Thoracic aorta (tissue), 2 donors: ENCODE measurements at regions not wholly inside any gene's neighbourhood (a gene's known extent, or its start where the extent isn't known, plus 50 kb on each side); places are given as distances from the start of the nearest gene placed in this dataset.

Experiments used
- ATAC-seq: fragments of 150-250 bp; one replicate; pipeline ENCODE4 v1.8.0; 2017; ENCODE audit warnings: low read depth; ENCODE audit not compliant: insufficient number of reproducible peaks, low FRiP score
- DNase-seq: peaks from one replicate; pipeline ENCODE4 v3.0.0-alpha.2; 2020; ENCODE audit warnings: low spot score
- H3K27ac ChIP-seq, 2 donors: fragments of 200-600 bp; sonication (generic); 1 replicate in 1 of 2; 2 replicates in 1 of 2; pipeline ENCODE4 v1.5.1; 2016; ENCODE audit warnings: mild to moderate bottlenecking in 2 of 2, moderate library complexity in 2 of 2
- H3K27me3 ChIP-seq: fragments of 200-600 bp; sonication (generic); replicated peaks from 2 replicates; pipeline ENCODE4 v1.6.0; 2016; ENCODE audit warnings: mild to moderate bottlenecking; ENCODE audit not compliant: insufficient read depth
- H3K36me3 ChIP-seq: fragments of 200-600 bp; sonication (generic); one replicate; pipeline ENCODE4 v1.5.1; 2016
- H3K4me1 ChIP-seq, 2 donors: fragments of 200-600 bp; sonication (generic); 1 replicate in 1 of 2; 2 replicates in 1 of 2; pipeline versions ENCODE4 v1.5.1 to v1.6.0; 2016; ENCODE audit warnings: low read depth in 2 of 2, mild to moderate bottlenecking in 1 of 2; ENCODE audit not compliant: control insufficient read depth in 1 of 2
- H3K4me3 ChIP-seq: fragments of 200-600 bp; sonication (generic); 2 replicates; pipeline ENCODE4 v1.5.1; 2016; ENCODE audit warnings: mild to moderate bottlenecking
- H3K9me3 ChIP-seq: fragments of 200-600 bp; sonication (generic); 2 replicates; pipeline ENCODE4 v1.5.1; 2016
- CTCF ChIP-seq: fragments of 200-600 bp; sonication (generic); IDR thresholded peaks from one replicate; pipeline ENCODE4 v1.5.1; 2019; ENCODE audit warnings: antibody characterized with exemption

GRCh38 chr10:124282326-124282725, 136.4 kb downstream of the OAT start:
- ATAC-seq (no peak), DNase-seq (no peak)
- no peak overlapping the region for H3K4me3 ChIP-seq
- H3K27me3 ChIP-seq = no peaks in the 10 kb centered on the region
- TF ChIP-seq CTCF = no peak
- no peaks in the 10 kb centered on the region for H3K9me3 ChIP-seq
- H3K36me3 ChIP-seq = no peaks in the 10 kb centered on the region
- no peak overlapping the region for H3K27ac ChIP-seq
- H3K4me1 ChIP-seq = peaks cover 11 to 26% of the 10 kb centered on the region in 2 donors

GRCh38 chr10:124281666-124282065, 137.1 kb downstream of the OAT start:
- H3K4me1 ChIP-seq = peaks cover 6 to 19% of the 10 kb centered on the region in 2 donors
- DNase-seq (no peak), ATAC-seq (no peak)
- H3K4me3 ChIP-seq = no peak overlapping the region
- no peak for TF ChIP-seq CTCF
- H3K36me3 ChIP-seq = no peaks in the 10 kb centered on the region
- H3K9me3 ChIP-seq = no peaks in the 10 kb centered on the region
- no peak overlapping the region for H3K27ac ChIP-seq
- no peaks in the 10 kb centered on the region for H3K27me3 ChIP-seq

- Histone ChIP-seq H3K27me3 (no peaks in the 10 kb centered on the region), H3K27ac (no peak overlapping the region), H3K4me1 (peaks cover 0 to 12% of the 10 kb centered on the region in 2 donors), H3K36me3 (no peaks in the 10 kb centered on the region), H3K9me3 (no peaks in the 10 kb centered on the region), H3K4me3 (no peak overlapping the region)
- DNase-seq (no peak), ATAC-seq (no peak)
- TF ChIP-seq CTCF = no peak
Observed at GRCh38 chr10:124280916-124281315, 137.8 kb downstream of the OAT start.

- peaks cover 0 to 2% of the 10 kb centered on the region in 2 donors for H3K4me1 ChIP-seq
- no peaks in the 10 kb centered on the region for H3K9me3 ChIP-seq
- H3K4me3 ChIP-seq = no peak overlapping the region
- H3K27me3 ChIP-seq = no peaks in the 10 kb centered on the region
- ATAC-seq (no peak), DNase-seq (no peak)
- H3K27ac ChIP-seq = no peak overlapping the region
- TF ChIP-seq CTCF = no peak
- H3K36me3 ChIP-seq = no peaks in the 10 kb centered on the region
Observed at GRCh38 chr10:124279882-124280281, 138.8 kb downstream of the OAT start.

GRCh38 chr10:124279298-124279697, 139.4 kb downstream of the OAT start:
- ATAC-seq (no peak), DNase-seq (no peak)
- H3K36me3 ChIP-seq = no peaks in the 10 kb centered on the region
- no peaks in the 10 kb centered on the region for H3K27me3 ChIP-seq
- H3K4me3 ChIP-seq = no peak overlapping the region
- no peak overlapping the region for H3K27ac ChIP-seq
- H3K9me3 ChIP-seq = no peaks in the 10 kb centered on the region
- no peak for TF ChIP-seq CTCF
- H3K4me1 ChIP-seq = no peaks in the 10 kb centered on the region
